OCI-LY3 (cell line): ENCODE measurements at regions not wholly inside any gene's neighbourhood (a gene's known extent, or its start where the extent isn't known, plus 50 kb on each side); places are given as distances from the start of the nearest gene placed in this dataset.

Source experiments
- H2AFZ ChIP-seq: fragments of 200-600, 300-600 bp; shearing (Covaris generic); 2 replicates; pipeline ENCODE4 v1.6.0; 2014; ENCODE audit warnings: antibody characterized with exemption, low read depth, low read length
- H3K27ac ChIP-seq: fragments of 200-600, 300-600 bp; sonication (generic); 2 replicates; pipeline ENCODE4 v1.5.1; 2014; ENCODE audit warnings: mild to moderate bottlenecking, low read length, moderate library complexity, mixed read lengths
- H3K27me3 ChIP-seq: fragments of 200-600, 300-600 bp; sonication (generic); 2 replicates; pipeline ENCODE4 v1.6.1; 2014; ENCODE audit warnings: low read depth, low read length, mixed read lengths
- H3K36me3 ChIP-seq: fragments of 200-600, 300-600 bp; sonication (generic); replicated peaks from 2 replicates; pipeline ENCODE3; 2014; ENCODE audit warnings: low read depth, low read length, mixed read lengths
- H3K4me1 ChIP-seq: fragments of 300-600, 200-600 bp; sonication (generic); 2 replicates; pipeline ENCODE4 v1.6.1; 2014; ENCODE audit warnings: low read length, mixed read lengths
- H3K4me2 ChIP-seq: fragments of 200-600, 300-600 bp; sonication (generic); 2 replicates; pipeline ENCODE4 v1.6.1; 2014; ENCODE audit warnings: low read length, mixed read lengths
- H3K4me3 ChIP-seq: fragments of 300-600, 200-600 bp; sonication (generic); 2 replicates; pipeline ENCODE4 v1.5.1; 2014; ENCODE audit warnings: antibody characterized with exemption, mild to moderate bottlenecking, low read length, moderate library complexity
- H3K79me2 ChIP-seq: fragments of 300-600, 200-600 bp; shearing (Covaris generic); 2 replicates; pipeline ENCODE4 v1.6.1; 2014; ENCODE audit warnings: mild to moderate bottlenecking, low read length, mixed read lengths
- H3K9ac ChIP-seq: fragments of 300-600, 200-600 bp; shearing (Covaris generic); 2 replicates; pipeline ENCODE4 v1.6.0; 2014; ENCODE audit warnings: mild to moderate bottlenecking, low read length, moderate library complexity
- H3K9me3 ChIP-seq: fragments of 200-600, 300-600 bp; shearing (Covaris generic); 2 replicates; pipeline ENCODE4 v1.6.1; 2014; ENCODE audit warnings: low read length, mixed read lengths; ENCODE audit not compliant: insufficient read depth
- H4K20me1 ChIP-seq: fragments of 200-600, 300-600 bp; sonication (generic); 2 replicates; pipeline ENCODE4 v1.6.1; 2016; ENCODE audit warnings: low read length, mixed read lengths; ENCODE audit not compliant: insufficient read depth
- EZH2phosphoT487 ChIP-seq: fragments of 200-600 bp; shearing (Covaris generic); IDR thresholded peaks from 2 replicates; pipeline ENCODE4 v1.6.1; 2018; ENCODE audit warnings: antibody characterized with exemption, mixed run types, low read depth
- TF ChIP-seq, protein P1 (sequence below): fragments of 200-600, 300-600 bp; sonication (generic); IDR thresholded peaks from 2 replicates; pipeline ENCODE4 v1.5.1; 2014; ENCODE audit warnings: antibody characterized with exemption, low read length, low read depth

DNA sequence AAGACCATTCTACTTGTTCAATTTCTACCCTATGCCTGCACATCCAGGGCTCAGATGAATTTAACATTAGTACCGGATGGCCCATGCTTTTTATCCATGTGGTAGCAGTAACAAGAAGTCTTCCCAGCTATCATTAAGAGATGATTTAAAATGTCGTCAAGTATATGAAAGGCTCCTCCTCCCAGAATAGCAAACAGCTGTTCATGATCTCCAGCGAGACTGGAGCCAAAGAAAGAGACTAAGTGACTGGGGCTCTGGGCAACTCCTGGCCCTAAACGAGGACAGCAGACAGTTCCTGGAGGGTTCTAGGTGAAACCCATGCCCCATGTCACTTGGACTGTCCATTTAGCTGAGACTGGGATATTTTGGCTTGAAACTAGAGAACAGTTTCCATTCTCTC lies 160.8 kb downstream of the CDC5L start:
- no peaks in the 10 kb centered on the region for H4K20me1 ChIP-seq
- no peak overlapping the region for H3K27ac ChIP-seq
- 0 out of 2 replicates have a peak, but pooled peaks cover 8% of the 10 kb centered on the region for H3K27me3 ChIP-seq
- no peak overlapping the region for H3K9ac ChIP-seq
- no peak overlapping the region for H2AFZ ChIP-seq
- H3K79me2 ChIP-seq, result no peaks in the 10 kb centered on the region
- H3K4me2 ChIP-seq, result no peak overlapping the region
- TF ChIP-seq, protein P1, sequence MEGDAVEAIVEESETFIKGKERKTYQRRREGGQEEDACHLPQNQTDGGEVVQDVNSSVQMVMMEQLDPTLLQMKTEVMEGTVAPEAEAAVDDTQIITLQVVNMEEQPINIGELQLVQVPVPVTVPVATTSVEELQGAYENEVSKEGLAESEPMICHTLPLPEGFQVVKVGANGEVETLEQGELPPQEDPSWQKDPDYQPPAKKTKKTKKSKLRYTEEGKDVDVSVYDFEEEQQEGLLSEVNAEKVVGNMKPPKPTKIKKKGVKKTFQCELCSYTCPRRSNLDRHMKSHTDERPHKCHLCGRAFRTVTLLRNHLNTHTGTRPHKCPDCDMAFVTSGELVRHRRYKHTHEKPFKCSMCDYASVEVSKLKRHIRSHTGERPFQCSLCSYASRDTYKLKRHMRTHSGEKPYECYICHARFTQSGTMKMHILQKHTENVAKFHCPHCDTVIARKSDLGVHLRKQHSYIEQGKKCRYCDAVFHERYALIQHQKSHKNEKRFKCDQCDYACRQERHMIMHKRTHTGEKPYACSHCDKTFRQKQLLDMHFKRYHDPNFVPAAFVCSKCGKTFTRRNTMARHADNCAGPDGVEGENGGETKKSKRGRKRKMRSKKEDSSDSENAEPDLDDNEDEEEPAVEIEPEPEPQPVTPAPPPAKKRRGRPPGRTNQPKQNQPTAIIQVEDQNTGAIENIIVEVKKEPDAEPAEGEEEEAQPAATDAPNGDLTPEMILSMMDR, result no peak
- TF ChIP-seq EZH2phosphoT487, result no peak
- no peak overlapping the region for H3K4me3 ChIP-seq
- no peaks in the 10 kb centered on the region for H3K9me3 ChIP-seq
- no peaks in the 10 kb centered on the region for H3K36me3 ChIP-seq
- no peaks in the 10 kb centered on the region for H3K4me1 ChIP-seq

DNA sequence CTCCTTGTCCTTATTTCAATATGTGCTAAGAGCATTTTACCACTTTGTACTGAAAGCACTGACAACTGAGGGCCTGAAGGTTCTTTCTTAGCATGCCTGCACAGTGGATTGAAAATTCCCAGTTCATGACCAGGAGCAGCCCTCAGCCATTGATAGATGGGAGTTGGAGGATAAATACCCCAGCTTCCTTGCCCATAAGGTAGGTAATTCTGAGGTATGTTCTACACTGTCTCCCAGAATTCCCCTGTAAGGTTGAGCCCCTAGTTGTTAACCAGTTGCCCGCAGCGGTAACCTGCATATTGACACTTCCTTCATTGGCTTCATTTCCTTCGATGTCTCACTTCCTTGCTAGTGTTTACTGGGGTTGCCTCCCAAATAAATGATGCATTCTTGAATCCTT lies 162.0 kb downstream of the CDC5L start:
- H3K27me3 ChIP-seq, result 0 out of 2 replicates have a peak, but pooled peaks cover 8% of the 10 kb centered on the region
- no peaks in the 10 kb centered on the region for H3K36me3 ChIP-seq
- no peak for TF ChIP-seq EZH2phosphoT487
- TF ChIP-seq, protein P1, result no peak
- H3K4me3 ChIP-seq, result no peak overlapping the region
- H3K79me2 ChIP-seq, result no peaks in the 10 kb centered on the region
- H4K20me1 ChIP-seq, result no peaks in the 10 kb centered on the region
- no peak overlapping the region for H3K9ac ChIP-seq
- H3K27ac ChIP-seq, result no peak overlapping the region
- H3K4me1 ChIP-seq, result no peaks in the 10 kb centered on the region
- H3K4me2 ChIP-seq, result no peak overlapping the region
- H2AFZ ChIP-seq, result no peak overlapping the region
- no peaks in the 10 kb centered on the region for H3K9me3 ChIP-seq

DNA sequence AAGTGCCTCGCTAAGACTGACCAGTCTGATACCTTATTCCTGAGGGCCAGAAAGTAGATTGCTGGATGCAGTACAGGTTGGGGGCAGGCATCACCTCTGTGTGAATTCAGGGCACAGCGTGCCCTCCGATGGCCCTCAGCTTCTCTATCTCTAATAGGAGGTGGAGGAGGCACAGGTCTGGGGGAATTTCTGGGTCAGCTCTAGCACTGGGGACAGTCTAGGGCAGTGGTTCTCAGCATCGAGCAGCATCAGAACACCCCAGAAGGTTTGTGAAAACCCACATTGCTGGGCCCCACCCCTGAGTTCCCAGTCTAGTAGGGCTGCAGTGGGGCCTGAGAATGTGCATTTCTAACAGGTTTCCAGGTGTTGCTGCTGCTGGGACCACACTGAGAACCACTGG lies 166.7 kb downstream of the CDC5L start:
- Histone ChIP-seq H3K27me3 (0 out of 2 replicates have a peak, but pooled peaks cover 5% of the 10 kb centered on the region), H3K79me2 (no peaks in the 10 kb centered on the region), H3K9me3 (no peaks in the 10 kb centered on the region), H3K9ac (no peak overlapping the region), H4K20me1 (no peaks in the 10 kb centered on the region), H3K36me3 (no peaks in the 10 kb centered on the region), H3K27ac (no peak overlapping the region), H2AFZ (no peak overlapping the region), H3K4me2 (no peak overlapping the region), H3K4me1 (peaks cover 14% of the 10 kb centered on the region), H3K4me3 (no peak overlapping the region)
- TF ChIP-seq, protein P1, result no peak
- TF ChIP-seq EZH2phosphoT487, result no peak

DNA sequence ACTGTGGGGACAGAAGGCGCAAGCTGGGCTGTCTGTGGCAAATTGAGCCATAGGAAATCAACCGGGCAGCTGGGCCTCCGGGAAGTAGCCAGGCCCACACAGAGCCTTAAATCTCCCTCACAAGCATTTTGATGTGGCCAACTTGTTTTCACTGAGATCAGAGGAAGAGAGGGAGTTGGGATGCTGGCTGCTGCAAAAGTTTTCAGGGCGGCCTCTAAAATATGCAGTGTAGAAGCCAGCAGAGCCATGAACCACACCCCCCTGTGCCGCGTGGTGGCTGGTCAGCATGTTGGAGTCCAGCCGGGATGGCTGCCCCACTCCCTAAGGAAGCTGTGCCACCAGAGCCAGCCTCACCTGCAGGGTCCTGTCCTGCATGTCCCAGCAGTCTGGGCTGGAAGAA lies 167.4 kb downstream of the CDC5L start:
- H3K4me1 ChIP-seq, result peaks cover 14% of the 10 kb centered on the region
- H3K9me3 ChIP-seq, result no peaks in the 10 kb centered on the region

More for the DNA sequence above, 167.4 kb downstream of the CDC5L start:
- no peaks in the 10 kb centered on the region for H3K36me3 ChIP-seq
- H3K4me2 ChIP-seq, result no peak overlapping the region
- H3K9ac ChIP-seq, result no peak overlapping the region
- no peaks in the 10 kb centered on the region for H3K79me2 ChIP-seq
- no peak overlapping the region for H3K27ac ChIP-seq
- no peak overlapping the region for H2AFZ ChIP-seq
- H3K27me3 ChIP-seq, result no peaks in the 10 kb centered on the region
- TF ChIP-seq EZH2phosphoT487, result no peak
- TF ChIP-seq, protein P1, result no peak
- no peaks in the 10 kb centered on the region for H4K20me1 ChIP-seq
- H3K4me3 ChIP-seq, result no peak overlapping the region
